ENCODE measurements at regions not wholly inside any gene's neighbourhood (a gene's known extent, or its start where the extent isn't known, plus 50 kb on each side); places are given as distances from the start of the nearest gene placed in this dataset.
"Not testable (repeated sequence)": the region's sequence is repeated elsewhere in the genome, so short reads cannot be mapped to it uniquely, and the experiment has no call there.

- no peak for DNase-seq
Observed at GRCh38 chr10:131041441-131041840, 270.1 kb downstream of the TCERG1L start.

GRCh38 chr10:131042015-131042414 is 269.5 kb downstream of the TCERG1L start:
- DNase-seq, result not testable (repeated sequence)

All from activated CD4-positive, alpha-beta T cell treated with anti-CD3 and anti-CD28 coated beads for 1 hour (primary cell).